SK-MEL-5 (cell line): ENCODE measurements at regions not wholly inside any gene's neighbourhood (a gene's known extent, or its start where the extent isn't known, plus 50 kb on each side); places are given as distances from the start of the nearest gene placed in this dataset.
"Not testable (repeated sequence)": the region's sequence is repeated elsewhere in the genome, so short reads cannot be mapped to it uniquely, and the experiment has no call there.

Source experiments
- DNase-seq: peaks from one replicate; pipeline ENCODE4 v3.0.0-alpha.2; 2016; ENCODE audit warnings: low read depth, low spot score
- in situ Hi-C: cut with HindIII; loops from 2 replicates; pipeline ENCODE4 v1.10.0; 2016; ENCODE audit warnings: low sequenced_read_pairs, high pct_unique_total_duplicates, low pct_unique_long_range_greater_than_20kb

GRCh38 chr2:7390311-7390710, 473.1 kb downstream of the RNF144A start:
- DNase-seq, in situ Hi-C loops: not testable (repeated sequence)

- in situ Hi-C loops: no loop called here
- DNase-seq: no peak
Observed at GRCh38 chr2:7392076-7392787, 475.0 kb downstream of the RNF144A start.

- in situ Hi-C loops: no loop called here
- DNase-seq: no peak
Observed at GRCh38 chr2:7394195-7394594, 477.0 kb downstream of the RNF144A start.

- no peak for DNase-seq
- in situ Hi-C loops: no loop called here
Observed at GRCh38 chr2:7400628-7401027, 483.4 kb downstream of the RNF144A start.

GRCh38 chr2:7403092-7403775, 486.0 kb downstream of the RNF144A start:
- in situ Hi-C loops: no loop called here

GRCh38 chr2:7405861-7406715, 488.9 kb downstream of the RNF144A start:
- in situ Hi-C loops: no loop called here

More at GRCh38 chr2:7403092-7403775, 486.0 kb downstream of the RNF144A start:
- no peak for DNase-seq

GRCh38 chr2:7407001-7407400, 489.8 kb downstream of the RNF144A start:
- in situ Hi-C loops: no loop called here
- DNase-seq: no peak

More at GRCh38 chr2:7405861-7406715, 488.9 kb downstream of the RNF144A start:
- DNase-seq: no peak

- DNase-seq: no peak
- in situ Hi-C loops: no loop called here
Observed at GRCh38 chr2:7407906-7408680, 490.9 kb downstream of the RNF144A start.

- in situ Hi-C loops: no loop called here
- DNase-seq: no peak
Observed at GRCh38 chr2:7411691-7412090, 494.5 kb downstream of the RNF144A start.

- in situ Hi-C loops: no loop called here
- DNase-seq: no peak
Observed at GRCh38 chr2:7417845-7418742, 500.9 kb downstream of the RNF144A start.

- in situ Hi-C loops: no loop called here
- no peak for DNase-seq
Observed at GRCh38 chr2:7419186-7419585, 502.0 kb downstream of the RNF144A start.

- in situ Hi-C loops: no loop called here
Observed at GRCh38 chr2:7419814-7420311, 502.7 kb downstream of the RNF144A start.

GRCh38 chr2:7420530-7420929, 503.3 kb downstream of the RNF144A start:
- no peak for DNase-seq
- in situ Hi-C loops: no loop called here

More at GRCh38 chr2:7419814-7420311, 502.7 kb downstream of the RNF144A start:
- DNase-seq: no peak

GRCh38 chr2:7424481-7424880, 507.3 kb downstream of the RNF144A start:
- in situ Hi-C loops: no loop called here
- no peak for DNase-seq

GRCh38 chr2:7427293-7428060, 510.3 kb downstream of the RNF144A start:
- peak; percentile 83 for DNase-seq
- in situ Hi-C loops: no loop called here
